ENCODE measurements at regions not wholly inside any gene's neighbourhood (a gene's known extent, or its start where the extent isn't known, plus 50 kb on each side); places are given as distances from the start of the nearest gene placed in this dataset.

- no peak overlapping the region for H3K4me3 ChIP-seq (ENCODE audit: low read depth, low read length)
- no peak for DNase-seq (ENCODE audit: low read depth)
- TF ChIP-seq CTCF (IDR thresholded peaks at IDR 0.05; ENCODE audit: low read depth, low read length, missing control alignments): no peak
These were observed 79.3 kb downstream of the CGGBP1 start for GRCh38 chr3:87979527-87979926.

GRCh38 chr3:87977765-87978164 lies 81.0 kb downstream of the CGGBP1 start:
- H3K4me3 ChIP-seq (ENCODE audit: low read depth, low read length): no peak overlapping the region
- no peak for DNase-seq (ENCODE audit: low read depth)
- TF ChIP-seq CTCF (IDR thresholded peaks at IDR 0.05; ENCODE audit: low read depth, low read length, missing control alignments): no peak

- DNase-seq (ENCODE audit: low read depth): no peak
- no peak for TF ChIP-seq CTCF (IDR thresholded peaks at IDR 0.05; ENCODE audit: low read depth, low read length, missing control alignments)
- no peak overlapping the region for H3K4me3 ChIP-seq (ENCODE audit: low read depth, low read length)
These were observed 83.1 kb downstream of the CGGBP1 start for GRCh38 chr3:87975716-87976115.

DNA sequence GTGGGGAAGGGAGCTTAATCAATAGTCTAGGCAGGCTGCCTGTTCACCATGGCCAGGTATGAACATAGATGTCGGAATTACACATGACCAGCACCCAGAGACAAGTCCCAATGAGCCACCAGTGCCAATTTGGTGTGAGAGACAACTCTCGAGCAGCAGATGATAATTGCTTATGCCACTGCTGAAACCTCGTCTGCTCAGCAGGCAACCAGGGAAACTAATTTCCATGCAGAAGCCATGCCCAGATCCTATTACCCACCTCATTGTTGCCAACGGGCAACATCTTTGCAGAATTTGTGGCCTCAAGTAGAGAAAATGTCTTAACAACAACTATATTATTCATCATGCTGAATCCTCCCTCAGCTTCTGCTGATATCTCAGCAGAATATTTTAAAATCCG lies 84.9 kb downstream of the CGGBP1 start:
- H3K4me3 ChIP-seq (ENCODE audit: low read depth, low read length): no peak overlapping the region
- no peak for DNase-seq (ENCODE audit: low read depth)
- TF ChIP-seq CTCF (IDR thresholded peaks at IDR 0.05; ENCODE audit: low read depth, low read length, missing control alignments): no peak

DNA sequence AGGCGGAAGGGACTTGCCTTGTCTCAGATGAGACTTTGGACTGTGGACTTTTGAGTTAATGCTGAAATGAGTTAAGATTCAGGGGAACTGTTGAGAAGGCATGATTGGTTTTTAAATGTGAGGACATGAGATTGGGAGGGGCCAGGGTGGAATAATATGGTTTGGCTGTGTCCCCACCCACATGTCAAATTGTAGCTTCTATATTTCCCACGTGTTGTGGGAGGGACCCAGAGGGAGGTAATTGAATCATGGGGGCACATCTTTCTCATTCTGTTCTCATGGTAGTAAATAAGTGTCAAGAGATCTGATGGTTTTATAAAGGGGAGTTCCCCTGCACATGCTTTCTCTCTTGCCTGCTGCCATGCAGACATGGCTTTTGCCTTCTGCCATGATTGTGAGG lies 89.2 kb downstream of the CGGBP1 start:
- DNase-seq (ENCODE audit: low read depth): no peak
- no peak overlapping the region for H3K4me3 ChIP-seq (ENCODE audit: low read depth, low read length)
- TF ChIP-seq CTCF (IDR thresholded peaks at IDR 0.05; ENCODE audit: low read depth, low read length, missing control alignments): no peak

DNA sequence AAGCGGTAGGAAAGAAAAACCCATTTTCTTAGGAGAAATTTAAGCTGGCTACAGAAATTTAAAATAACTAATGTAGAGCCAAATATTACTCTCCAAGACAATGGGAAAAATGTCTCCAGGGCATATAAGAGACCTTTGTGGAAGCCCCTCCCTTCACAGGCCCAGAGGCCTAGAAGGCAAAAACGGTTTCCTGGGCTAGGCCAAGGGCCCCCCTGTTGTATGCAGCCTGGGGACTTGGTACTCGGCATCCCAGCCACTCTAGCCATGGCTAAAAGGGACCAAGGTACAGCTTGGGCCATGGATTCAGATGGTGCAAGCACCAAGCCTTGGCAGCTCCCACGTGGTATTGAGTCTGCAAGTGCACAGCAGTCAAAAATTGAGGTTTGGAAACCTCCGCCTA lies 90.1 kb downstream of the CGGBP1 start:
- no peak for TF ChIP-seq CTCF (IDR thresholded peaks at IDR 0.05; ENCODE audit: low read depth, low read length, missing control alignments)
- no peak for DNase-seq (ENCODE audit: low read depth)

DNA sequence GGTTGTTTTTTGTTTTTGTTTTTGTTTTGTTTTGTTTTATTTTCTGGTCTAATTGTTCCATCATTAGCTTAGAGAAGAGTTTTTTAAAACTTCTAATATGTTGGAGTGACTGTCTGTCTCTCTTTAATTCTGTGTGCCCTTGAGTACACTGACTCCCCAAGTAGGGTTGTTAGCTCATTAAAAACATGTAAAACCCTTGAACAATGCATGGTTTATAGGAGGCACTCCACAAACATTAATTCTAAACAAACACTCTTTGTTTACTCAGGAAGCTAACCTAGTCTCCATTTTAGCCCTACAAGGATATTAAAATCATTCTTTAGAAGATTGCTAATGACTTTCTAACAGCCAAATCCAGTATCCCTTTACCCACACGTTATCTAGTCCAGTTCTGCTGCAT lies 100.5 kb downstream of the CGGBP1 start:
- TF ChIP-seq CTCF (IDR thresholded peaks at IDR 0.05; ENCODE audit: low read depth, low read length, missing control alignments): no peak
- no peak for DNase-seq (ENCODE audit: low read depth)
- H3K4me3 ChIP-seq (ENCODE audit: low read depth, low read length): no peak overlapping the region

More for the DNA sequence above, 90.1 kb downstream of the CGGBP1 start:
- H3K4me3 ChIP-seq (ENCODE audit: low read depth, low read length): no peak overlapping the region
